Ectodermal cell (in vitro differentiated cells): ENCODE measurements at regions not wholly inside any gene's neighbourhood (a gene's known extent, or its start where the extent isn't known, plus 50 kb on each side); places are given as distances from the start of the nearest gene placed in this dataset.
"Not testable (repeated sequence)": the region's sequence is repeated elsewhere in the genome, so short reads cannot be mapped to it uniquely, and the experiment has no call there.

ENCODE experiments used
- H3K27ac ChIP-seq: 2 replicates; pipeline ENCODE4 v1.7.0; 2013; ENCODE audit warnings: mild to moderate bottlenecking, low read depth, low read length; ENCODE audit not compliant: insufficient read depth, poor library complexity, severe bottlenecking
- H3K27me3 ChIP-seq: 2 replicates; pipeline ENCODE4 v1.7.0; 2013; ENCODE audit warnings: mild to moderate bottlenecking, low read length; ENCODE audit not compliant: insufficient read depth, control insufficient read depth, poor library complexity, severe bottlenecking
- H3K36me3 ChIP-seq: one replicate; pipeline ENCODE4 v1.7.0; 2013; ENCODE audit warnings: low read length; ENCODE audit not compliant: control insufficient read depth, insufficient read depth
- H3K4me1 ChIP-seq: one replicate; pipeline ENCODE4 v1.7.0; 2013; ENCODE audit warnings: low read length; ENCODE audit not compliant: control insufficient read depth, insufficient read depth
- H3K4me3 ChIP-seq: 2 replicates; pipeline ENCODE4 v1.7.0; 2013; ENCODE audit warnings: low read depth, low read length, control low read depth; ENCODE audit not compliant: insufficient read depth
- H3K9me3 ChIP-seq: 2 replicates; pipeline ENCODE4 v1.7.0; 2013; ENCODE audit warnings: mild to moderate bottlenecking, low read length, moderate library complexity; ENCODE audit not compliant: control insufficient read depth
- WGBS, 2 experiments: methylation state at CpG; one replicate each; pipeline ENCODE4 v1.1.7; 2013; ENCODE audit warnings: missing lambda C conversion rate in 2 of 2; 5-methylcytosine and 5-hydroxymethylcytosine counted together

GRCh38 chr12:93087840-93088610, 158.9 kb upstream of the EEA1 start:
- 60 to 74% methylated on average over 4 of the region's 6 CpGs for WGBS, 2 experiments
- no peaks in the 10 kb centered on the region for H3K9me3 ChIP-seq

GRCh38 chr12:93089805-93090569, 160.9 kb upstream of the EEA1 start:
- H3K4me3 ChIP-seq, result no peak overlapping the region
- 91% methylated on average over 5 of the region's 5 CpGs for WGBS, 2 experiments
- H3K27ac ChIP-seq, result no peak overlapping the region
- peaks cover 5% of the 10 kb centered on the region for H3K4me1 ChIP-seq
- no peaks in the 10 kb centered on the region for H3K9me3 ChIP-seq
- H3K36me3 ChIP-seq, result no peaks in the 10 kb centered on the region
- no peaks in the 10 kb centered on the region for H3K27me3 ChIP-seq

More at GRCh38 chr12:93087840-93088610, 158.9 kb upstream of the EEA1 start:
- Histone ChIP-seq H3K27ac (no peak overlapping the region), H3K27me3 (no peaks in the 10 kb centered on the region), H3K36me3 (no peaks in the 10 kb centered on the region), H3K4me1 (peaks cover 5% of the 10 kb centered on the region), H3K4me3 (no peak overlapping the region)

GRCh38 chr12:93090731-93091172, 161.7 kb upstream of the EEA1 start:
- no peak overlapping the region for H3K4me3 ChIP-seq
- no peaks in the 10 kb centered on the region for H3K27me3 ChIP-seq
- no peaks in the 10 kb centered on the region for H3K9me3 ChIP-seq
- no peak overlapping the region for H3K27ac ChIP-seq
- no peaks in the 10 kb centered on the region for H3K36me3 ChIP-seq
- peaks cover 5% of the 10 kb centered on the region for H3K4me1 ChIP-seq

GRCh38 chr12:93091886-93092648, 163.0 kb upstream of the EEA1 start:
- H3K27ac ChIP-seq, result no peak overlapping the region
- no peaks in the 10 kb centered on the region for H3K27me3 ChIP-seq
- H3K4me3 ChIP-seq, result no peak overlapping the region
- H3K36me3 ChIP-seq, result no peaks in the 10 kb centered on the region
- 95 to 96% methylated on average over 6 of the region's 6 CpGs for WGBS, 2 experiments
- H3K9me3 ChIP-seq, result no peaks in the 10 kb centered on the region
- H3K4me1 ChIP-seq, result peaks cover 5% of the 10 kb centered on the region

GRCh38 chr12:93092649-93092945, 163.5 kb upstream of the EEA1 start:
- Histone ChIP-seq H3K4me1 (peaks cover 5% of the 10 kb centered on the region), H3K27ac (no peak overlapping the region), H3K36me3 (no peaks in the 10 kb centered on the region), H3K9me3 (no peaks in the 10 kb centered on the region), H3K27me3 (no peaks in the 10 kb centered on the region), H3K4me3 (no peak overlapping the region)
- 87 to 93% methylated on average over 6 of the region's 6 CpGs for WGBS, 2 experiments

- H3K27me3 ChIP-seq, result no peaks in the 10 kb centered on the region
- H3K27ac ChIP-seq, result no peak overlapping the region
- no peaks in the 10 kb centered on the region for H3K9me3 ChIP-seq
- H3K4me1 ChIP-seq, result peaks cover 1% of the 10 kb centered on the region
- no peaks in the 10 kb centered on the region for H3K36me3 ChIP-seq
- H3K4me3 ChIP-seq, result no peak overlapping the region
- WGBS, 2 experiments, result 95 to 96% methylated on average over 1 to 2 of the region's 3 CpGs
These were observed 164.1 kb upstream of the EEA1 start for GRCh38 chr12:93093243-93093642.

GRCh38 chr12:93094222-93094621, 165.1 kb upstream of the EEA1 start:
- H3K4me3 ChIP-seq, H3K4me1 ChIP-seq, H3K27me3 ChIP-seq, H3K36me3 ChIP-seq, H3K27ac ChIP-seq, H3K9me3 ChIP-seq: not testable (repeated sequence)
- 91 to 92% methylated on average over 9 of the region's 9 CpGs for WGBS, 2 experiments

GRCh38 chr12:93094988-93095737, 166.1 kb upstream of the EEA1 start:
- Histone ChIP-seq H3K36me3 (no peaks in the 10 kb centered on the region), H3K4me3 (no peak overlapping the region), H3K9me3 (no peaks in the 10 kb centered on the region), H3K27ac (no peak overlapping the region), H3K27me3 (no peaks in the 10 kb centered on the region), H3K4me1 (no peaks in the 10 kb centered on the region)
- 94 to 96% methylated on average over 6 of the region's 7 CpGs for WGBS, 2 experiments

GRCh38 chr12:93097417-93097816, 168.3 kb upstream of the EEA1 start:
- H3K9me3 ChIP-seq, result no peaks in the 10 kb centered on the region
- H3K4me3 ChIP-seq, result no peak overlapping the region
- H3K27me3 ChIP-seq, result no peaks in the 10 kb centered on the region
- no peaks in the 10 kb centered on the region for H3K36me3 ChIP-seq
- H3K4me1 ChIP-seq, result no peaks in the 10 kb centered on the region
- no peak overlapping the region for H3K27ac ChIP-seq

- WGBS, 2 experiments, result 62 to 63% methylated on average over 2 of the region's 2 CpGs
- no peaks in the 10 kb centered on the region for H3K36me3 ChIP-seq
- no peaks in the 10 kb centered on the region for H3K9me3 ChIP-seq
- H3K27ac ChIP-seq, result no peak overlapping the region
- H3K4me1 ChIP-seq, result no peaks in the 10 kb centered on the region
- H3K27me3 ChIP-seq, result no peaks in the 10 kb centered on the region
- no peak overlapping the region for H3K4me3 ChIP-seq
These were observed 169.0 kb upstream of the EEA1 start for GRCh38 chr12:93098077-93098476.
